Neural cell (in vitro differentiated cells): ENCODE measurements at regions not wholly inside any gene's neighbourhood (a gene's known extent, or its start where the extent isn't known, plus 50 kb on each side); places are given as distances from the start of the nearest gene placed in this dataset.

ENCODE experiments used
- H2AFZ ChIP-seq: fragments of 200-600, 300-800 bp; sonication (generic), shearing (Covaris generic); 2 replicates; pipeline ENCODE4 v1.6.0; 2014; ENCODE audit warnings: low read depth, mild to moderate bottlenecking, antibody characterized with exemption, low read length, moderate library complexity
- H3F3A ChIP-seq: fragments of 200-600 bp; shearing (Covaris generic); 2 replicates; pipeline ENCODE4 v1.6.1; 2016; ENCODE audit warnings: mild to moderate bottlenecking, moderate library complexity, mixed read lengths, antibody characterized with exemption, low read length; ENCODE audit not compliant: insufficient read depth, poor library complexity, severe bottlenecking
- H3K27ac ChIP-seq: fragments of 200-600, 300-800 bp; sonication (generic), shearing (Covaris generic); 2 replicates; pipeline ENCODE4 v1.5.1; 2014; ENCODE audit warnings: mild to moderate bottlenecking, low read length, moderate library complexity
- H3K27me3 ChIP-seq: fragments of 300-800, 200-600 bp; sonication (generic), shearing (Covaris generic); 2 replicates; pipeline ENCODE4 v1.6.0; 2014; ENCODE audit warnings: mild to moderate bottlenecking, low read depth, low read length, moderate library complexity; ENCODE audit not compliant: insufficient read depth
- H3K36me3 ChIP-seq: fragments of 300-800, 200-600 bp; sonication (generic), shearing (Covaris generic); 2 replicates; pipeline ENCODE4 v1.5.1; 2014; ENCODE audit warnings: mild to moderate bottlenecking, antibody characterized with exemption, low read length, moderate library complexity; ENCODE audit not compliant: insufficient read depth
- H3K4me2 ChIP-seq: fragments of 300-800, 200-600 bp; sonication (generic), shearing (Covaris generic); 2 replicates; pipeline ENCODE4 v1.6.0; 2014; ENCODE audit warnings: mild to moderate bottlenecking, low read length
- H3K4me3 ChIP-seq: fragments of 300-800, 200-600 bp; sonication (generic), shearing (Covaris generic); 2 replicates; pipeline ENCODE4 v1.5.1; 2014; ENCODE audit warnings: mild to moderate bottlenecking, low read length, moderate library complexity
- H3K79me2 ChIP-seq: fragments of 200-600 bp; shearing (Covaris generic); replicated peaks from 2 replicates; pipeline ENCODE4 v1.6.0; 2014; ENCODE audit warnings: mild to moderate bottlenecking, low read length, moderate library complexity; ENCODE audit not compliant: insufficient read depth
- H3K9ac ChIP-seq: fragments of 300-800, 200-600 bp; sonication (generic), shearing (Covaris generic); 2 replicates; pipeline ENCODE4 v1.6.1; 2016; ENCODE audit warnings: mild to moderate bottlenecking, low read length, mixed read lengths
- H3K9me2 ChIP-seq: fragments of 200-600 bp; shearing (Covaris generic); 2 replicates; pipeline ENCODE4 v1.6.1; 2016; ENCODE audit warnings: mild to moderate bottlenecking, low read length, mixed read lengths; ENCODE audit not compliant: insufficient read depth
- H3K9me3 ChIP-seq: fragments of 200-600, 300-800 bp; sonication (generic), shearing (Covaris generic); 2 replicates; pipeline ENCODE4 v1.6.1; 2016; ENCODE audit warnings: mild to moderate bottlenecking, mixed run types, low read length, moderate library complexity, mixed read lengths
- H4K20me1 ChIP-seq: fragments of 200-600 bp; shearing (Covaris generic); 2 replicates; pipeline ENCODE4 v1.6.1; 2016; ENCODE audit warnings: mild to moderate bottlenecking, mixed run types; ENCODE audit not compliant: insufficient read depth
- EP300 ChIP-seq: fragments of 450-650 bp; conservative IDR thresholded peaks from 2 replicates; pipeline ENCODE4 v1.6.1; 2014; ENCODE audit warnings: antibody characterized with exemption, mild to moderate bottlenecking, moderate library complexity; ENCODE audit not compliant: poor library complexity, severe bottlenecking
- EZH2 ChIP-seq: fragments of 200-600, 300-800 bp; shearing (Covaris generic), sonication (generic); IDR thresholded peaks from 2 replicates; pipeline ENCODE4 v1.6.1; 2014; ENCODE audit warnings: antibody characterized with exemption, low read length, borderline replicate concordance, mild to moderate bottlenecking; ENCODE audit not compliant: insufficient read depth, poor library complexity, severe bottlenecking
- MXI1 ChIP-seq: fragments of 450-650 bp; conservative IDR thresholded peaks from 2 replicates; pipeline ENCODE4 v1.6.1; 2014; ENCODE audit warnings: antibody characterized with exemption, mild to moderate bottlenecking; ENCODE audit not compliant: poor library complexity, severe bottlenecking
- POLR2AphosphoS5 ChIP-seq: IDR thresholded peaks from 2 replicates; pipeline ENCODE4 v1.6.1; 2012
- RAD21 ChIP-seq: fragments of 450-650 bp; conservative IDR thresholded peaks from 2 replicates; pipeline ENCODE4 v1.6.1; 2014; ENCODE audit warnings: antibody characterized with exemption, mild to moderate bottlenecking, moderate library complexity
- SMC3 ChIP-seq: fragments of 450-650 bp; conservative IDR thresholded peaks from 2 replicates; pipeline ENCODE4 v1.6.1; 2014; ENCODE audit warnings: antibody characterized with exemption, mild to moderate bottlenecking, moderate library complexity; ENCODE audit not compliant: poor library complexity
- TAF1 ChIP-seq: IDR thresholded peaks from 2 replicates; pipeline ENCODE4 v1.6.1; 2012; ENCODE audit warnings: low read depth
- TF ChIP-seq, protein P1 (sequence below): fragments of 450-650 bp; IDR thresholded peaks from 2 replicates; pipeline ENCODE4 v1.5.1; 2014; ENCODE audit warnings: antibody characterized with exemption, mild to moderate bottlenecking, moderate library complexity; ENCODE audit not compliant: poor library complexity, severe bottlenecking
- TF ChIP-seq, protein P2 (sequence below): IDR thresholded peaks from 2 replicates; pipeline ENCODE4 v1.6.1; 2012; ENCODE audit warnings: borderline replicate concordance

DNA sequence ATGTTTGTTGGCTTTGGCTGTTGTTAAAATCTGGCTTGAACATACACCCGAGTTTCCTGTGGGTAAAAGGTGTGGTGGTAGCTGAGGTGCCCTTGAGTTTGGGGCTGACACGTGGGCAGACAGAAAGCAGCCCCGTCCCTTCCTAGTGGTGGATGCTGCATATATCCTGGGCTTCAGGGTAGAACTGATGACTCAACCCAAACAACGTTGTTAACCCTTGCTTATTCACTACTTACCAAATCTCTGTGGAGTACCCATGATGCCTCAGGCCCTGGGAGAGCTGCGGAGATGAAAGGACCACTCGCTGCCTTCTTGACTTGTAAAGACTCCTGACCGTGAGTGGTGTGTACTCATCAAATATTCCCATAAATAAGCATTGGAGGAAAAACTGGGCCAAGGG is 245.1 kb downstream of the RAB11FIP2 start:
- no peak overlapping the region for H2AFZ ChIP-seq
- no peak overlapping the region for H3K27ac ChIP-seq
- H3K27me3 ChIP-seq = peaks cover 5% of the 10 kb centered on the region
- TF ChIP-seq EZH2 (no peak), EP300 (no peak), SMC3 (no peak), TAF1 (no peak)
- TF ChIP-seq, protein P1, sequence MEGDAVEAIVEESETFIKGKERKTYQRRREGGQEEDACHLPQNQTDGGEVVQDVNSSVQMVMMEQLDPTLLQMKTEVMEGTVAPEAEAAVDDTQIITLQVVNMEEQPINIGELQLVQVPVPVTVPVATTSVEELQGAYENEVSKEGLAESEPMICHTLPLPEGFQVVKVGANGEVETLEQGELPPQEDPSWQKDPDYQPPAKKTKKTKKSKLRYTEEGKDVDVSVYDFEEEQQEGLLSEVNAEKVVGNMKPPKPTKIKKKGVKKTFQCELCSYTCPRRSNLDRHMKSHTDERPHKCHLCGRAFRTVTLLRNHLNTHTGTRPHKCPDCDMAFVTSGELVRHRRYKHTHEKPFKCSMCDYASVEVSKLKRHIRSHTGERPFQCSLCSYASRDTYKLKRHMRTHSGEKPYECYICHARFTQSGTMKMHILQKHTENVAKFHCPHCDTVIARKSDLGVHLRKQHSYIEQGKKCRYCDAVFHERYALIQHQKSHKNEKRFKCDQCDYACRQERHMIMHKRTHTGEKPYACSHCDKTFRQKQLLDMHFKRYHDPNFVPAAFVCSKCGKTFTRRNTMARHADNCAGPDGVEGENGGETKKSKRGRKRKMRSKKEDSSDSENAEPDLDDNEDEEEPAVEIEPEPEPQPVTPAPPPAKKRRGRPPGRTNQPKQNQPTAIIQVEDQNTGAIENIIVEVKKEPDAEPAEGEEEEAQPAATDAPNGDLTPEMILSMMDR = no peak
- TF ChIP-seq, protein P2, sequence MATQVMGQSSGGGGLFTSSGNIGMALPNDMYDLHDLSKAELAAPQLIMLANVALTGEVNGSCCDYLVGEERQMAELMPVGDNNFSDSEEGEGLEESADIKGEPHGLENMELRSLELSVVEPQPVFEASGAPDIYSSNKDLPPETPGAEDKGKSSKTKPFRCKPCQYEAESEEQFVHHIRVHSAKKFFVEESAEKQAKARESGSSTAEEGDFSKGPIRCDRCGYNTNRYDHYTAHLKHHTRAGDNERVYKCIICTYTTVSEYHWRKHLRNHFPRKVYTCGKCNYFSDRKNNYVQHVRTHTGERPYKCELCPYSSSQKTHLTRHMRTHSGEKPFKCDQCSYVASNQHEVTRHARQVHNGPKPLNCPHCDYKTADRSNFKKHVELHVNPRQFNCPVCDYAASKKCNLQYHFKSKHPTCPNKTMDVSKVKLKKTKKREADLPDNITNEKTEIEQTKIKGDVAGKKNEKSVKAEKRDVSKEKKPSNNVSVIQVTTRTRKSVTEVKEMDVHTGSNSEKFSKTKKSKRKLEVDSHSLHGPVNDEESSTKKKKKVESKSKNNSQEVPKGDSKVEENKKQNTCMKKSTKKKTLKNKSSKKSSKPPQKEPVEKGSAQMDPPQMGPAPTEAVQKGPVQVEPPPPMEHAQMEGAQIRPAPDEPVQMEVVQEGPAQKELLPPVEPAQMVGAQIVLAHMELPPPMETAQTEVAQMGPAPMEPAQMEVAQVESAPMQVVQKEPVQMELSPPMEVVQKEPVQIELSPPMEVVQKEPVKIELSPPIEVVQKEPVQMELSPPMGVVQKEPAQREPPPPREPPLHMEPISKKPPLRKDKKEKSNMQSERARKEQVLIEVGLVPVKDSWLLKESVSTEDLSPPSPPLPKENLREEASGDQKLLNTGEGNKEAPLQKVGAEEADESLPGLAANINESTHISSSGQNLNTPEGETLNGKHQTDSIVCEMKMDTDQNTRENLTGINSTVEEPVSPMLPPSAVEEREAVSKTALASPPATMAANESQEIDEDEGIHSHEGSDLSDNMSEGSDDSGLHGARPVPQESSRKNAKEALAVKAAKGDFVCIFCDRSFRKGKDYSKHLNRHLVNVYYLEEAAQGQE = no peak
- H3K4me2 ChIP-seq = no peak overlapping the region
- no peaks in the 10 kb centered on the region for H3K9me3 ChIP-seq
- no peaks in the 10 kb centered on the region for H3F3A ChIP-seq
- H3K36me3 ChIP-seq = no peaks in the 10 kb centered on the region
- H4K20me1 ChIP-seq = no peaks in the 10 kb centered on the region
- no peaks in the 10 kb centered on the region for H3K9me2 ChIP-seq
- H3K4me3 ChIP-seq = no peak overlapping the region
- H3K9ac ChIP-seq = no peak overlapping the region
- H3K79me2 ChIP-seq = no peaks in the 10 kb centered on the region

DNA sequence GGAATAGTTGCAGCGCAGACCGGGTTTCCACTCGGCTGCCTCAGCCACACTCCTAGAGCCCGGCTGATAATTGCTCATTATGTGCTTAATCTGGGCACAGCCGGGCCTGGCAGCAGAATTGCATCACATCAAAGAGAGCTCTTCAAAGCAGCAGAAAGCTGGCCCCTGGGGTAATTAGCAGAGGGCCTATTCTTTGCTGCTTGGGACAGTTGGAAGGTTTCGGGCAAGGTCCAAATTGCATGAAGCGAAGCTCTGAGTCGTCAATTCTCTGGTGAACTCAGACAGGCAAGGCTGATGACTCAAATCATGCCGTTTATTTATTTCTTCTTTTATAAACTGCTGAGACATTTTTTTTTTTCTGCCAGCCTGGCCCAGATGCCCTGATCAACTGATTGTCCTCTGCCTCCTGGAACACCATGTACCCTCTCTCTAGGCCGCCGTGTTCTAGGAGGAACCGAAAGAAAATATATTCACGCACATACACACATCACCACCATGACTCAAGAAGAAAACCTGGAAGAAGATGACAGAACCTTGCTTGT is 242.2 kb downstream of the RAB11FIP2 start:
- Histone ChIP-seq H3K4me3 (no peak overlapping the region), H3K4me2 (no peak overlapping the region)

DNA sequence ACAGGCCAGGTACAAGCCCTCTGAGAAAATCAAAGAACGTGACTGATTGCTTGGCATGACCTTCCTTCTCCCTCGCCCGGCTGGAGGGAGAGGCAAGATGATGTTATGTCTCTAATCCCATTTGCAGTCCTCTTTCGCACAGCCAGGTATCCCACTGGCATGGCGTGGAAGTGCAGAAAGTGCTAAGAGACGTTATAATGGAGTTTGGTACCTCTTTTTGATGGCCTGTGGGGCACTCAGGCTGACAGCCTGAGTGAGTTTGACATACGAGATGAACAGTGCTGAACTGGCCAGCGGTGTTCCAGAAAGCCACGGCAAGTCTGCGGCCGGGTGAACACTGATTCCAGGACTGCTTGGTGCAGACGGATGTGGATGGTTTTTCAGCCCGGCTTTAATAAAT is 241.6 kb downstream of the RAB11FIP2 start:
- H2AFZ ChIP-seq = no peak overlapping the region
- no peaks in the 10 kb centered on the region for H4K20me1 ChIP-seq
- H3K36me3 ChIP-seq = no peaks in the 10 kb centered on the region
- no peaks in the 10 kb centered on the region for H3K9me2 ChIP-seq
- no peaks in the 10 kb centered on the region for H3K79me2 ChIP-seq
- no peaks in the 10 kb centered on the region for H3K9me3 ChIP-seq
- H3K9ac ChIP-seq = no peak overlapping the region
- no peak for TF ChIP-seq MXI1
- TF ChIP-seq EZH2 = no peak
- no peak for TF ChIP-seq POLR2AphosphoS5
- TF ChIP-seq, protein P2 = no peak
- TF ChIP-seq, protein P1 = no peak
- TF ChIP-seq RAD21 = no peak
- no peak overlapping the region for H3K27ac ChIP-seq
- H3K4me2 ChIP-seq = no peak overlapping the region
- no peak overlapping the region for H3K4me3 ChIP-seq
- peaks cover 5% of the 10 kb centered on the region for H3K27me3 ChIP-seq
- H3F3A ChIP-seq = no peaks in the 10 kb centered on the region

More for the DNA sequence above, 242.2 kb downstream of the RAB11FIP2 start:
- Histone ChIP-seq H3K9me3 (no peaks in the 10 kb centered on the region), H3K9me2 (no peaks in the 10 kb centered on the region), H3K36me3 (no peaks in the 10 kb centered on the region), H3K27me3 (peaks cover 5% of the 10 kb centered on the region), H4K20me1 (no peaks in the 10 kb centered on the region), H3K9ac (no peak overlapping the region), H2AFZ (no peak overlapping the region), H3F3A (no peaks in the 10 kb centered on the region), H3K27ac (no peak overlapping the region), H3K79me2 (no peaks in the 10 kb centered on the region)
- no peak for TF ChIP-seq RAD21
- TF ChIP-seq POLR2AphosphoS5 = no peak
